BE2C (cell line): ENCODE measurements at regions not wholly inside any gene's neighbourhood (a gene's known extent, or its start where the extent isn't known, plus 50 kb on each side); places are given as distances from the start of the nearest gene placed in this dataset.
"Not testable (repeated sequence)": the region's sequence is repeated elsewhere in the genome, so short reads cannot be mapped to it uniquely, and the experiment has no call there.

Source experiments
- DNase-seq: peaks from one replicate; pipeline ENCODE4 v3.0.0-alpha.2; 2020
- H3K27me3 ChIP-seq: fragments of 250-450 bp; sonication (Bioruptor Pico); 2 replicates; pipeline ENCODE4 v1.5.1; 2020; ENCODE audit warnings: mild to moderate bottlenecking
- H3K36me3 ChIP-seq: fragments of 250-450 bp; sonication (Bioruptor Pico); 2 replicates; pipeline ENCODE4 v1.5.1; 2020; ENCODE audit warnings: mild to moderate bottlenecking
- H3K4me1 ChIP-seq: fragments of 250-450 bp; sonication (Bioruptor Pico); 2 replicates; pipeline ENCODE4 v1.5.1; 2020
- H3K4me3 ChIP-seq: 2 replicates; pipeline ENCODE4 v1.5.1; 2011; ENCODE audit warnings: low read depth, low read length
- H3K9me3 ChIP-seq: fragments of 250-450 bp; sonication (Bioruptor Pico); 2 replicates; pipeline ENCODE4 v1.5.1; 2020
- TF ChIP-seq, protein P1 (sequence below): IDR thresholded peaks from 2 replicates; pipeline ENCODE4 v1.5.1; 2012; ENCODE audit warnings: mild to moderate bottlenecking, low read depth, low read length

DNA sequence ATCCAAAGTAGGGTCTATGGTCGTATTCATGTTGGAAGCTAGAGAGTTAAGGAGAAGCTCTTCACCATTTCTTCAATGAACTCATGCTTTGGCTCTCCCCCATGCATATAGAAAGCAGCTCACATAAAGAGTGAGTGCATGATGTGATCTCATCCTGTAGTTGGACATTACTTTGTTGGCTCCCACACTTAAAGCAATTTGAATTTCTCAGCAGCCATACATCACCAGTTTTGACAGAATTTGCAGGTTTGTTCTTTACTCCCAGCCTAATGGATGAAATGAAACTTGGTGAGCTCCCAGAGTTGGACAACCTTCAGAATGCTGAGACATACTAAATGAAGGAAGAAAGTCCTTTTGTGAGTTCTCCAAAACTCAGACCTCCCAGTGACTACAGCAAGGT is 613.5 kb downstream of the IQCM start:
- DNase-seq: no peak
- H3K4me3 ChIP-seq: no peak overlapping the region
- TF ChIP-seq, protein P1, sequence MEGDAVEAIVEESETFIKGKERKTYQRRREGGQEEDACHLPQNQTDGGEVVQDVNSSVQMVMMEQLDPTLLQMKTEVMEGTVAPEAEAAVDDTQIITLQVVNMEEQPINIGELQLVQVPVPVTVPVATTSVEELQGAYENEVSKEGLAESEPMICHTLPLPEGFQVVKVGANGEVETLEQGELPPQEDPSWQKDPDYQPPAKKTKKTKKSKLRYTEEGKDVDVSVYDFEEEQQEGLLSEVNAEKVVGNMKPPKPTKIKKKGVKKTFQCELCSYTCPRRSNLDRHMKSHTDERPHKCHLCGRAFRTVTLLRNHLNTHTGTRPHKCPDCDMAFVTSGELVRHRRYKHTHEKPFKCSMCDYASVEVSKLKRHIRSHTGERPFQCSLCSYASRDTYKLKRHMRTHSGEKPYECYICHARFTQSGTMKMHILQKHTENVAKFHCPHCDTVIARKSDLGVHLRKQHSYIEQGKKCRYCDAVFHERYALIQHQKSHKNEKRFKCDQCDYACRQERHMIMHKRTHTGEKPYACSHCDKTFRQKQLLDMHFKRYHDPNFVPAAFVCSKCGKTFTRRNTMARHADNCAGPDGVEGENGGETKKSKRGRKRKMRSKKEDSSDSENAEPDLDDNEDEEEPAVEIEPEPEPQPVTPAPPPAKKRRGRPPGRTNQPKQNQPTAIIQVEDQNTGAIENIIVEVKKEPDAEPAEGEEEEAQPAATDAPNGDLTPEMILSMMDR: no peak
- H3K27me3 ChIP-seq: no peaks in the 10 kb centered on the region
- H3K9me3 ChIP-seq: no peaks in the 10 kb centered on the region
- no peaks in the 10 kb centered on the region for H3K36me3 ChIP-seq
- H3K4me1 ChIP-seq: no peaks in the 10 kb centered on the region

DNA sequence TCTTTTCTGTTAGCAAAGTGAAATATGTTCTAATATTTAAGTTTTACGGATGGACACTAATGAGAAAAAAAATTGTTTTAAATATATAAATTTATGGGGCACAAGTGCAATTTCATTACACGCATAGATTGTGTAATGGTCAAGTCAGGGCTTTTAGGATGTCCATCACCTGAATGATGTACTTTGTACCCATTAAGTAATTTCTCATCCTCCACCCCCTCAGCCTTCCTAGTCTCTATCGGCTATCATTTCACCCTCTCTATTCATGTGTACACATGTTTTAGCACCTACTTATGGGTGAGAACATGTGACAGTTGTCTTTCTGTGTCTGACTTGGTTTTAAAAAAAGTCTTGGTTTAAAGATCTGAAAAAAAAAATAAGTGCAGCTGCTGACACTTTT is 616.0 kb downstream of the IQCM start:
- Histone ChIP-seq H3K9me3 (no peaks in the 10 kb centered on the region), H3K36me3 (no peaks in the 10 kb centered on the region), H3K4me3 (no peak overlapping the region), H3K4me1 (no peaks in the 10 kb centered on the region), H3K27me3 (no peaks in the 10 kb centered on the region)
- TF ChIP-seq, protein P1: no peak
- no peak for DNase-seq

DNA sequence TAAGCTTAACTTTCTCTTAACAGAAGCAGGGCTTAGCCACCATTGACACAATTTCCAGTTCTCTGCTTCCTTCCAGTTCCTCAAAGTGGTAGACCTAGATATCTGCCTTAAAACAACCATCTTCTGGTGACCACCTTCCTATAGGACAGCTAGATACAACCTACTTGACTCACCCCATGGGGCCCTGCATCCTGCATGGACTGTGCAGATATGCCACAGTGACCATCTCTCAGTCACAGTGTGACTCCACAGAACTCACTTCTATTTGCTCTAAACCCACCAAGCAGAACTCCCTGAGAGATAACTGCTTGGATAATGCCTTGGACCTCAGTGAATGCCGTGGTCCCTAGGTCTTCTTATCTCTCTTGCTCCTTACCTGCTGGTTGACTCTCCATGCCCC is 621.6 kb downstream of the IQCM start:
- Histone ChIP-seq H3K4me3 (no peak overlapping the region), H3K27me3 (no peaks in the 10 kb centered on the region), H3K4me1 (no peaks in the 10 kb centered on the region), H3K36me3 (no peaks in the 10 kb centered on the region), H3K9me3 (no peaks in the 10 kb centered on the region)
- TF ChIP-seq, protein P1: no peak
- DNase-seq: no peak

DNA sequence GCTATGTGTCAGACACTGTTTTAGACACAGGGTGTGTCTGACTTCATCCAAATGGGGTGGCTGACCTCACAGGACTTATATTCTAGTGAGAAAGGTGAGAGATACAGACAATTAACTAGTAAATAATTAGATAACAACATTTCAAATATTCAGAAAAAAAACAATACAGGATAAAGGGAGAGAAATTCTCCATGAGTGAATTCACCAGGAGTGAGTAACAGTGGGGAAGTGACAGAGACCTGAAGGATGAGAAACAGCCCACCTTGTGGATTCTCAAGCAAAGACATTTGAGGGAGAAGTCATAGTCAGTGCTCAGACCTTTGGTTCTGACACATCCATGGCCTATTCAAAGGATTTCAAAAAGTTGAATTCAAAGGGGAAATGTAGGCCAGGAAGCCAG is 627.9 kb downstream of the IQCM start:
- Histone ChIP-seq H3K4me3 (no peak overlapping the region), H3K36me3 (no peaks in the 10 kb centered on the region), H3K27me3 (no peaks in the 10 kb centered on the region), H3K9me3 (no peaks in the 10 kb centered on the region), H3K4me1 (no peaks in the 10 kb centered on the region)
- TF ChIP-seq, protein P1: no peak
- DNase-seq: no peak

DNA sequence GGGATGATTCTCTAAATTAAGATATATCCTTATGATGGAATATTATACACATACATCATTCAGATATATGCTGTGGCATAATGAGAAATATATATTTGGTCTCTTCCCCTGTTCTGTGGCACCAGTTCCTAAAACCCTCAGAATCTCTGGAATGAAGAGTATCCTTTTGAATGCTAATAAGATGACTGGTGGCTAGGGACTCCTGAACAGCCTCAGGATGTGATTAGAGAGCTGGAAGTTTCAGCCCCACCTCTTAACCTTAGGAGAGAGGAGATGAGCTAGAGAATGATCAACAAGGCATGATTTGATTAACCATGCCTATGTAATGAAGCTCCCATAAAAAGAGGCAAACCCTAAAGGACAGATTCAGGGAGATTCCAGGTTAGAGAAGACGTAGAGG is 632.0 kb downstream of the IQCM start:
- Histone ChIP-seq H3K4me3 (no peak overlapping the region), H3K9me3 (no peaks in the 10 kb centered on the region), H3K36me3 (no peaks in the 10 kb centered on the region), H3K4me1 (no peaks in the 10 kb centered on the region), H3K27me3 (no peaks in the 10 kb centered on the region)
- no peak for DNase-seq
- TF ChIP-seq, protein P1: no peak

DNA sequence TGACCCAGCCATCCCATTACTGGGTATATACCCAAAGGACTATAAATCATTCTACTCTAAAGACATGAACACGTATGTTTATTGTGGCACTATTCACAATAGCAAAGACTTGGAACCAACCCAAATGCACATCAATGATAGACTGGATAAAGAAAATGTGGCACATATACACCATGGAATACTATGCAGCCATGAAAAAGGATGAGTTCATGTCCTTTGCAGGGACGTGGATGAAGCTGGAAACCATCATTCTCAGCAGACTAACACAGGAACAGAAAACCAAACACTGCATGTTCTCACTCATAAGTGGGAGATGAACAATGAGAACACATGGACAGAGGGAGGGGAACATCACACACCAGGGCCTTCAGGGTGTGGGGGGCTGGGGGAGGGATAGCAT is 634.2 kb downstream of the IQCM start:
- H3K4me1 ChIP-seq, DNase-seq, H3K27me3 ChIP-seq, H3K4me3 ChIP-seq, H3K36me3 ChIP-seq, H3K9me3 ChIP-seq: not testable (repeated sequence)

DNA sequence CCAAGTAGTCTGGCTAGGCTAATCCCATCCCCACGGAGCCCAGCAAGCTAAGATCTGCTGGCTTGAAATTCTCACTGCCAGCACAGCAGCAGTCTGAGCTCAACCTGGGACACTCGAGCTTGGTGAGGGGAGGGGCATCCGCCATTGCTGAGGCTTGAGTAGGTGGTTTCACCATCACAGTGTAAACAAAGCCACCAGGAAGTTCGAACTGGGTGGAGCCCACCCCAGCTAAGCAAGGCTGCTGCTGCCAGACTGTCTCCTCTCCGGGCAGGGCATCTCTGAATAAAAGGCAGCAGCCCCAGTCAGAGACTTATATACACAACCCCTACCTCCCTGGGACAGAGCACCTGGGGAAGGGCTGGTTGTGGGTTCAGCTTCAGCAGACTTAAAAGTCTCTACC is 639.6 kb downstream of the IQCM start:
- Histone ChIP-seq H3K4me3 (no peak overlapping the region), H3K36me3 (no peaks in the 10 kb centered on the region), H3K9me3 (no peaks in the 10 kb centered on the region), H3K4me1 (no peaks in the 10 kb centered on the region), H3K27me3 (no peaks in the 10 kb centered on the region)
- TF ChIP-seq, protein P1: no peak
- no peak for DNase-seq
